SK-N-SH (cell line): ENCODE measurements at regions not wholly inside any gene's neighbourhood (a gene's known extent, or its start where the extent isn't known, plus 50 kb on each side); places are given as distances from the start of the nearest gene placed in this dataset.

ENCODE experiments used
- CTCF ChIA-PET: fragments of 300-600, 350-600 bp; formaldehyde crosslinking; extraction: SDS; loops from one replicate; lab custom pipeline; 2021; lab: Yijun Ruan, JAX
- POLR2A ChIA-PET: fragments of 350-600 bp; sonication (Branson Sonifier 250); formaldehyde crosslinking; extraction: SDS; loops from one replicate; lab custom pipeline; 2020; ENCODE audit warnings: antibody characterized with exemption, inconsistent platforms; lab: Yijun Ruan, JAX
- DNase-seq: peaks from one replicate; pipeline ENCODE4 v3.0.0; 2012
- H2AFZ ChIP-seq: fragments of 200-600 bp; sonication (generic); 2 replicates; pipeline ENCODE4 v1.8.1; 2016; ENCODE audit warnings: antibody characterized with exemption, mild to moderate bottlenecking, low read depth
- H3F3A ChIP-seq: fragments of 200-600 bp; sonication (generic); replicated peaks from 2 replicates; pipeline ENCODE3; 2016; ENCODE audit warnings: antibody characterized with exemption, mild to moderate bottlenecking; ENCODE audit not compliant: insufficient read depth
- H3K27ac ChIP-seq, 2 experiments: fragments of 200-500 bp in 1 of 2; fragments of 200-600 bp in 1 of 2; sonication (Bioruptor generic) in 1 of 2; sonication (generic), shearing (Covaris generic) in 1 of 2; 2 replicates each; pipeline versions ENCODE4 v1.5.1 to v1.6.1; 2014 to 2016; ENCODE audit warnings: low read depth in 2 of 2, inconsistent platforms in 1 of 2, low read length in 1 of 2, mild to moderate bottlenecking in 1 of 2, mixed read lengths in 1 of 2
- H3K27me3 ChIP-seq: fragments of 200-600 bp; sonication (generic), shearing (Covaris generic); 2 replicates; pipeline ENCODE4 v1.6.1; 2016; ENCODE audit warnings: mixed run types; ENCODE audit not compliant: insufficient read depth
- H3K36me3 ChIP-seq, 2 experiments: fragments of 200-500 bp in 1 of 2; fragments of 200-600 bp in 1 of 2; sonication (Bioruptor generic) in 1 of 2; sonication (generic) in 1 of 2; replicated peaks in 1 of 2; 2 replicates each; pipeline versions ENCODE3 to v1.5.1; 2014 to 2016; ENCODE audit warnings: low read length in 1 of 2, mild to moderate bottlenecking in 1 of 2; ENCODE audit not compliant: insufficient read depth in 2 of 2, control insufficient read depth in 1 of 2
- H3K4me1 ChIP-seq, 2 experiments: fragments of 200-500 bp in 1 of 2; fragments of 200-600 bp in 1 of 2; sonication (Bioruptor generic) in 1 of 2; sonication (generic), shearing (Covaris generic) in 1 of 2; 2 replicates each; pipeline versions ENCODE4 v1.5.1 to v1.6.1; 2014 to 2016; ENCODE audit warnings: low read depth in 1 of 2, low read length in 1 of 2, mixed run types in 1 of 2; ENCODE audit not compliant: insufficient read depth in 2 of 2, control insufficient read depth in 1 of 2
- H3K4me2 ChIP-seq: fragments of 200-600 bp; sonication (generic), shearing (Covaris generic); 2 replicates; pipeline ENCODE4 v1.6.1; 2017; ENCODE audit warnings: mixed run types
- H3K4me3 ChIP-seq, 2 experiments: fragments of 200-500 bp in 1 of 2; fragments of 200-600 bp in 1 of 2; sonication (Bioruptor generic) in 1 of 2; sonication (generic), shearing (Covaris generic) in 1 of 2; 2 replicates each; pipeline versions ENCODE4 v1.5.1 to v1.8.1; 2014 to 2016; ENCODE audit warnings: low read depth in 2 of 2, inconsistent platforms in 1 of 2, low read length in 1 of 2, mild to moderate bottlenecking in 1 of 2, mixed read lengths in 1 of 2, moderate library complexity in 1 of 2
- H3K79me2 ChIP-seq: fragments of 200-600 bp; sonication (generic); 2 replicates; pipeline ENCODE4 v1.8.1; 2017; ENCODE audit warnings: mild to moderate bottlenecking; ENCODE audit not compliant: insufficient read depth
- H3K9ac ChIP-seq: fragments of 200-600 bp; sonication (generic); 2 replicates; pipeline ENCODE4 v1.6.1; 2017; ENCODE audit warnings: mixed run types
- H3K9me2 ChIP-seq: fragments of 200-600 bp; sonication (generic); 2 replicates; pipeline ENCODE4 v1.6.1; 2017; ENCODE audit warnings: mixed run types
- H3K9me3 ChIP-seq: fragments of 200-600 bp; sonication (generic); 2 replicates; pipeline ENCODE4 v1.6.1; 2017; ENCODE audit warnings: mixed run types, mild to moderate bottlenecking, moderate library complexity
- H4K20me1 ChIP-seq: fragments of 200-600 bp; sonication (generic); 2 replicates; pipeline ENCODE4 v1.6.1; 2017; ENCODE audit warnings: mild to moderate bottlenecking, mixed run types; ENCODE audit not compliant: insufficient read depth
- CHD2 ChIP-seq: fragments of 150-350 bp; IDR thresholded peaks from 2 replicates; pipeline ENCODE4 v1.6.1; 2018; ENCODE audit warnings: low read length; ENCODE audit not compliant: partially characterized antibody
- ELF1 ChIP-seq: IDR thresholded peaks from 2 replicates; pipeline ENCODE4 v1.4.0; 2012
- EZH2phosphoT487 ChIP-seq: fragments of 200-600 bp; sonication (generic); IDR thresholded peaks from 2 replicates; pipeline ENCODE4 v1.6.1; 2017; ENCODE audit warnings: low read depth, mixed run types, mild to moderate bottlenecking, antibody characterized with exemption, moderate library complexity, borderline replicate concordance
- FOXM1 ChIP-seq: IDR thresholded peaks from 2 replicates; pipeline ENCODE4 v1.4.0; 2012; ENCODE audit warnings: low read depth, mild to moderate bottlenecking
- GATA2 ChIP-seq: sonication (generic); formaldehyde crosslinking; IDR thresholded peaks from 2 replicates; pipeline ENCODE4 v1.5.0; 2020; ENCODE audit warnings: mild to moderate bottlenecking, missing genetic modification reagents
- IRF3 ChIP-seq: fragments of 150-350 bp; IDR thresholded peaks from 2 replicates; pipeline ENCODE4 v1.6.1; 2016; ENCODE audit warnings: mild to moderate bottlenecking, low read depth, low read length
- MEF2A ChIP-seq: IDR thresholded peaks from 2 replicates; pipeline ENCODE4 v1.4.0; 2012; ENCODE audit warnings: low read depth, borderline replicate concordance
- MXI1 ChIP-seq: IDR thresholded peaks from 2 replicates; pipeline ENCODE4 v1.6.1; 2012; ENCODE audit warnings: mild to moderate bottlenecking, low read depth, low read length, improper control_type of control experiment
- NFIC ChIP-seq: IDR thresholded peaks from 2 replicates; pipeline ENCODE4 v1.4.0; 2012; ENCODE audit warnings: borderline replicate concordance
- NRF1 ChIP-seq: IDR thresholded peaks from 2 replicates; pipeline ENCODE4 v1.6.1; 2012; ENCODE audit warnings: low read depth, mild to moderate bottlenecking, low read length
- PBX3 ChIP-seq: IDR thresholded peaks from 2 replicates; pipeline ENCODE4; 2012
- POLR2AphosphoS5 ChIP-seq: IDR thresholded peaks from 2 replicates; pipeline ENCODE4 v1.6.1; 2012; ENCODE audit warnings: low read depth, low read length
- RCOR1 ChIP-seq: fragments of 150-350 bp; IDR thresholded peaks from 2 replicates; pipeline ENCODE4 v1.6.1; 2017; ENCODE audit warnings: antibody characterized with exemption, low read length
- REST ChIP-seq: IDR thresholded peaks from 2 replicates; pipeline ENCODE4 v1.6.1; 2012; ENCODE audit warnings: mild to moderate bottlenecking, low read depth, low read length, moderate library complexity
- RXRA ChIP-seq: IDR thresholded peaks from 2 replicates; pipeline ENCODE4 v1.4.0; 2012; ENCODE audit warnings: low read depth, mild to moderate bottlenecking, borderline replicate concordance
- SIN3A ChIP-seq: IDR thresholded peaks from 2 replicates; pipeline ENCODE4 v1.6.1; 2012; ENCODE audit warnings: low read depth, mild to moderate bottlenecking, low read length, moderate library complexity, borderline replicate concordance
- TAF1 ChIP-seq: IDR thresholded peaks from 2 replicates; pipeline ENCODE4 v1.6.1; 2012; ENCODE audit warnings: low read depth, mild to moderate bottlenecking, low read length, moderate library complexity, borderline replicate concordance
- USF1 ChIP-seq: IDR thresholded peaks from 2 replicates; pipeline ENCODE4 v1.4.0; 2012; ENCODE audit warnings: low read depth, borderline replicate concordance
- ZBTB33 ChIP-seq: IDR thresholded peaks from 2 replicates; pipeline ENCODE4 v1.4.0; 2012; ENCODE audit warnings: low read depth, borderline replicate concordance
- WGBS: methylation state at CpG from one replicate; pipeline ENCODE4 v1.1.6; 2017; ENCODE audit warnings: low lambda C conversion rate; 5-methylcytosine and 5-hydroxymethylcytosine counted together

- ChIA-PET POLR2A (no interaction called here), CTCF (interaction anchor here (0.9 to 1.3 kb wide), 3 partner anchors 8 to 24 kb away, joined by 3 read pairs; no protein-coding TSS in a partner anchor)
- Histone ChIP-seq H4K20me1 (no peaks in the 10 kb centered on the region), H3K9ac (no peak overlapping the region), H2AFZ (no peak overlapping the region), H3K27me3 (no peaks in the 10 kb centered on the region), H3K4me3 (no peak overlapping the region), H3K36me3 (no peaks in the 10 kb centered on the region), H3K27ac (no peak overlapping the region), H3K4me1 (no peaks in the 10 kb centered on the region), H3K4me2 (no peak overlapping the region), H3F3A (no peaks in the 10 kb centered on the region), H3K9me2 (no peaks in the 10 kb centered on the region), H3K79me2 (no peaks in the 10 kb centered on the region), H3K9me3 (no peaks in the 10 kb centered on the region)
- no peak for DNase-seq
- 44% methylated on average over 3 of the region's 3 CpGs for WGBS
- TF ChIP-seq NFIC, result no peak
- TF ChIP-seq TAF1, result no peak
- no peak for TF ChIP-seq USF1
- TF ChIP-seq CHD2, result no peak
- no peak for TF ChIP-seq PBX3
- no peak for TF ChIP-seq EZH2phosphoT487
- TF ChIP-seq RXRA, result no peak
- TF ChIP-seq REST, result no peak
- no peak for TF ChIP-seq ELF1
- TF ChIP-seq SIN3A, result no peak
- TF ChIP-seq POLR2AphosphoS5, result no peak
- no peak for TF ChIP-seq NRF1
- TF ChIP-seq FOXM1, result no peak
- no peak for TF ChIP-seq RCOR1
- TF ChIP-seq MXI1, result no peak
- no peak for TF ChIP-seq MEF2A
- no peak for TF ChIP-seq GATA2
- TF ChIP-seq ZBTB33, result no peak
- TF ChIP-seq IRF3, result no peak
Measured at GRCh38 chr7:11236680-11237079, 263.0 kb downstream of the PHF14 start.
